HG03066 (cell line): ENCODE measurements at regions not wholly inside any gene's neighbourhood (a gene's known extent, or its start where the extent isn't known, plus 50 kb on each side); places are given as distances from the start of the nearest gene placed in this dataset.
"Not testable (repeated sequence)": the region's sequence is repeated elsewhere in the genome, so short reads cannot be mapped to it uniquely, and the experiment has no call there.

Experiments
- ATAC-seq: cut with Tn5 transposase; IDR thresholded peaks from one replicate; pipeline ENCODE4 v1.9.1; 2021; ENCODE audit warnings: low read depth; ENCODE audit not compliant: unreplicated experiment

DNA sequence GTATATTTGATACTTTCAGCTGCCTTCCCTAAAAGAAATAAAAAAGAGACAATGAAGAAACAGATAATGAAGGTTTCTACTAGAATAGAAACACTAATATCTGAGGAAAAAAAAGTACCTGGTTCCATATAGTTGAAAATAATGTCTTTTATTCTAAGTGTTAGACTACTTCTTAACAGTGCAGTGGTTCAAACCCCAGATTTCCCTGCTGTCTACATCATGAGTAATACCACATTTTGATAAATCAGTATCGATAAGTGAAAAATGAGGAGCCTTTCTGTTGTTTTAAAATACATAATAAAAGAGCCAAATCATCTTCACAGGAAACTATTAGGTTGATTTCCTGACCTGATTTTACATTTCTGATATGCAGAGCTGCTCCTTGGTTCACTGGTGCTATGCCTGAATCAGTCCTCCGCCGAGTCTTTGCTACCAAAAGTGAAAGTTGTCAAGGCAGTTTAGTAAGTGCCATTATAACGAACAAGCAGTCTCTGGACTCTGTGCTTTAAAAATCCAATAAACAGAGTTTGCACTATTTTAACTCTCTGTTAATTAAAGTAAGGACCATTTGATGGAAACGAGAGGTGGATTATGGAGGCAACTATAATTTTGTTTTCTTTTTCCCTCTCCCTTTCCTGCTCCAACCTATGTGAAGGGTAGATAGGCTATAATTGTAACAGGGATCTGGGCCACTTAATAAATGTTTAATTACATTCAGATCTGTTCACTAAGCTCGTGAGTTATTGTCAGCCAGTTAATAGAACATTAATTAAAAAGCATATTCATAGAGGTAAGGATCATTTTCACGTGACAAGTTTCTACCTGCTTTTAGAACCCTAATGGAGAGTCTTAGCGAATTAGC is 724.5 kb upstream of the RAG2 start:
- no peak for ATAC-seq

DNA sequence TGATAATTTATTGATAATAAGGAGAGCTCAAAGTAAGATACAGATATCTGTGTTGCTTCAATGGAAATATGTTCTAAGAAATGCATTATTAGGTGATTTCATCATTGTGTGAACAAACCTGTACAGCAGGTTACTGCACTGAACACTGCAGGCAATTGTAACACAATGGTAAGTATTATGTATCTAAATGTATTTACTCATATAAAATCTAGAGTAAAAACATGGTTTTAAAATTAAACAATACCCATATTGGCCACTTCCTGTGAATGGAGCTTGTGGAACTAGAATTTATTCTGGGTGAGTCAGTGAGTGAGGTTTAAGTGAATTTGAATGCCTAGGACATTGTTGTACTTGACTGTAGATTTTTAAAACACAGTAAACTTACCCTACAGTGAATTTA is 722.9 kb upstream of the RAG2 start:
- ATAC-seq: no peak

DNA sequence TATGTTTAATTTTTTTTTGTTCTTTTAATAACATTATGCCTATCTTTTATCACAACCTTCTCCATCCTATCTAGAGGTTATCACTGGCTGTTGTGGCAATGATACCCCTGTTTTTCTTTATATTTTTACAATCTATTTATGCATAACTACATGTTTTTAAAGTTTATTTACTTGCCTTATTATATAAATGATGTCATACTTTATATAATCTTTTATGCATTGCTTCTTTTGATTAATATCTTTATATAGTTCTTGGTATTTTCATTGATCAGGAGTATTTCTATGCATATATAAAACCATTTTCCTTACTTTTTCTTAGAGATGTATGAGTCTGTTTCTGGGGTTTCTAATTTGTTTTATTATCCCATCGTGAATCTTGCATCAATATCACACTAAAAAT is 719.8 kb upstream of the RAG2 start:
- ATAC-seq: no peak

DNA sequence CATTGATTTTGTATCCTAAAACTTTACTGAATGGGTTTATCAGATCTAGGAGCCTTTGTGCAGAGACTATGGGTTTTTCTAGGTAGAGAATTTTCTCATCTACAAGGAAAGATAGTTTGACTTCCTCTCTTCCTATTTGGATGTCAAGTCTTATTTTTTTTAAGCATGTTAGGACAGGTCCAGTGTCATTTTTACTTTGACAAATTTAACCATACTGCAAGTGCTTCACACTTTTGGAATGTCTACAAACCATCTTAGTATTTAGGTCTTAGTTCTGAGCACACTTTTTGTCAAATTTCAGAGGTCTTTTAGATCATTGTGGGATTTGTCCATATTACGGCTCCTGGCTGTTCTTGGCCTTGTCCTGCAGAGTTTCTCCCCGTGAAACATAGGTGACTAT is 715.2 kb upstream of the RAG2 start:
- no peak for ATAC-seq

DNA sequence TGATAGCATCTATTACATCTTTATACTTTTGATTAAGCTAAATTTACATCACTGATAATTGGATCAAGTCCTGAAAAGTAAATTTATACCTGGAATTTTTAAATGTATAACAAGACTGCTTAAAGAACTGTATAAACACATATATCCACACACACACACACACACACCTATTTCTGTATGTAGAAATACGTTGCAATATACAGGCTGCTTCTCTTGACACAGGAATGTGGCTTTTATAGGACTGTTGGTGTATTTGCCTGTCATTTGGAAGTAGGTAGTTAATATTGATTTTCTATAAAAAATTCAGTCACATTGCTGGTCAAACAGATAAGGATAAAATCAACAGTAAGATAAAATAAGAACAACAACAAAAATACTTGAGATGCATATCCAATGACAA is 708.5 kb upstream of the RAG2 start:
- ATAC-seq: no peak

DNA sequence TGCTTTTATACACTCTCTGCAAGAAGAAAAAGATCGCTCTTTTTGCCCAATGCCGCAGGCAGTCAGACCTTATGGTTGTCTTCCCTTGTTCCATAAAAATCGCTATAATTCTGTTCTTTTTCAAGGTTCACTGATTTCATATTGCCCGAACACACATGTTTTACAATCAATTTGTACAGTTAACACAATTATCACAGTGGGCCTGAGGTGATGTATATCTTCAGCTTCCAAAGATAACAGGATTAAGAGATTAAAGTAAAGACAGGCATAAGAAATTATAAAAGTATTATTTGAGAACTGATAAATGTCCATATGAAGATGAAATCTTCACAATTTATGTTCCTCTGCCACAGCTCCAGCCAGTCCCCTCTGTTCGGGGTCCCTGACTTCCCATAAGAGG is 703.4 kb upstream of the RAG2 start:
- not testable (repeated sequence) for ATAC-seq

DNA sequence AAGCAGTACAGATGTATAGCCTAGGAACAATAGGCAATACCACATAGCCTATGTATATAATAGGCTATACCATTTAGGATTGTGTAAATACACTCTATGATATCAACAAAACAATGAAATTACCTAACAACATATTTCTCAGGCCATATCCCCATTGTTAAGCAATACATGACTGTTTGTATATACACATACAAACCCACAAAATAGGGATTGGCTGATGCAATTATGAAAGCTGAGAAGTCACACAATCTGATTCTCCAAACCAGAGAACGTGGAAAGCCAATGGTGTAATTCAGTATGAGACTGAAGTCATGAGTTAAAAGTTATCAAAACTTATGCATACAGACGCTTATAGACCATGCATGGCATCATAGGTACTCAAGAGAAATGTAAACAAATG is 700.1 kb upstream of the RAG2 start:
- no peak for ATAC-seq

DNA sequence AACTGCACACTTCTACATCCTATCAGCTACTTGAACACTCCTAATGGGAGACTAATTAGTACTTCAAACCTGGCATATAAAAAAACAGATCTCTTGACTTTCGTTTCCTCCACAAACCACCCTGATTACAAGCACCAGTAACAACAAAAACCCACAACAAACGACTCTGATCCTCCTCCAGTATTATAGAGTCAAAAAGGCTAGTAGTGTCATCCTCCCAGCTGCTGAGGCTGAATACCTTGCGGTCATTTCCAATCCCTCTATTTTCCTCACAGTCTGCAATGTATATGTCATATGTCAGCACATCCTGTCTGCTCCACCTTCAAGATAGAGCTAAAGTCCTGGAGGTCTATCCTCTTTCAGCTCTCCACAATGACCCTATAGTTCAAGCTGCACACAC is 688.9 kb upstream of the RAG2 start:
- no peak for ATAC-seq

DNA sequence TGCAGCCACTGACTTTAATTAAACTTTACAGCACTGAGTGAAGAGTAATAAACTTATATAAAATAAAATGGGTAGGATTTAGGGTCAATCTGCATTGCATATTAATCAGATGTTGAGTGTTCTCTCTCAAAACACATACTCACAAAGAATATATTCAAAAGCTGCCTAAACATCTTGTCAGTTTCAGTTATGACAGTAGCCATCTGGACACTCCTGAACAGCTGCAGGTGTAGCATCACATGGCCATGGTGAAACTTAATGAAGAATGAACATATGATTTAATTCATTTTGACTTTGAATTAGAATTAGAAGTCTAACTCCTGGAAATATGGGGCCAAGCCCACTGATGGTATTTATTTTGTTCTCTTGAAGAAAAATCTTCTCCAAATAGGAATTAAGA is 684.3 kb upstream of the RAG2 start:
- ATAC-seq: no peak

DNA sequence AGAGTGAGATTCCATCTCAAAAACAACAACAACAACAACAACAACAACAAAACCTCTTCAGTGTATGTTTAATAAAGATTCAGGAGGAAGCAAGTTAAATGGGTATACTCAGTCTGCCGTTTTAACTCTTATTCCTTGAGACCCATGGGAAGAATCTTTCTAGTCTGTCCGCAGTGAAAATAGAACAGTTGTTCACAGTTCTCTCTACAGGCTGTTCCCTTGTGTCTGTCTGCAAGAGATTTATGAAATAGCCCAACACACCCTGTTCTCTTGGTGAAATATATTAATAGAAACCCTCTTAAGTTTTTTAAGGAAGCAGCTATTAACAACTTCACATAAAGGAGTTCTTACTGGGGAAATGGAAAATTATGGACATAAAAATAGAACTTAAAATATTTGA is 682.2 kb upstream of the RAG2 start:
- ATAC-seq: no peak

DNA sequence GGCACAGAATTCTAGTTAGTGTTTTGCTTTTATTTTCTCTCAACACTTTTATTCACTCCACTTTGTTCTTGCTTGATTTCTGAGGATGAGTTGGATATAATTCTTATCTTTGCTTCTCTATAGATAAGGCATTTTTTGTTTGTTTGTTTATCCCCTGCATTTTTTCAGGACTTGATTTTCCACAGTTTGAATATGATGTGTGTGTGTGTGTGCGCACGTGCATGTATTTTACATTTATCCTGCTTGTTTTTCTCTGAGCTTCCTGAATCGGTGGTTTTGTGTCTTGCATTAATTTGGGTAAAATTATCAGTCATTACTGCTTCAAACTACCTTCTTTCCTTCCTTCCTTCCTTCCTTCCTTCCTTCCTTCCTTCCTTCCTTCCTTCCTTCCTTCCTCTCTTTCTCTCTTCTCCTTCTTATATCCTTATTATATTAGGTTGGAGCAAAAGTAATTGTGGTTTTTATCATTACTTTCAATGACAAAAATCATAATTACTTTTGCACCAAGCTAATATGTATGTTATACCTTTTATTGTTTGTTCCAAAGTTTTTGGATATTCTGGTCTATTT is 679.9 kb upstream of the RAG2 start:
- ATAC-seq: no peak

DNA sequence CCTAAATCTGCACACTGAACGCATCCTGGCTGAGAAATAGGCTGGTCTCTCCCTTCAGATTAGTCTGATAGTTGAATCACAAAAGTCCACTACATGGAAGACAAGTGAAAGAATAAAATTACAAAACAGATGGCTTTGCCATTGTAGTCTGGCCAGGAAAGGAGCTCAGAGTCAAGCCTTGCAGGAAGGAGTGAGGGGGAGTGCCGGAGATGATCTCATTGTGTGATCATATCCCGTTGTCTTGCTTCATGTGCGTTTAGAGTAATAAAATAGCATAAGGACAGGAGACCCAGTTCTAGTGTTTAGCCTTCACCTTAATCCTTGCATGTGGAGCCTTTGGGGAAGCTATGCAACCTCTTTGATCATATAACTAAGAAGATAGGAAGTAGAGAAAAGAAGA is 666.7 kb upstream of the RAG2 start:
- no peak for ATAC-seq

DNA sequence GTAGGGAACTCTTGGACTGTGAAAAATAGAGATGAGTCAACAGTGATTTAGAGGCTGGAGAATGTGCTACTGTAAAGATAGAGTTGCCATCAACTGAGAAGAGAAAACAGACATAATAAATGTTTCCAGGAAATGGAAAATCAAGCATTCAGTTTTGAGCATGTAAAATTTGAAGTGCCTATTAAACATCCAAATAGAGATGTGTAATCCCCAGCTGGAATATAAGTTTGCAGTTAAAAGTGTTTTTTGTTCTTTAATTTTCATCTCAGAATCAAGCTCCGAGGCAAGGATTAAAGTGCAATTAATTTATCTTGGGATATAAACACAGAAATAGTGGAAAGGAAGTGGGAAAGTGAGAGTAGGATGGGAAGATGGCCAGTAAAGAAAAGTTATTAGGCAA is 666.0 kb upstream of the RAG2 start:
- ATAC-seq: no peak

DNA sequence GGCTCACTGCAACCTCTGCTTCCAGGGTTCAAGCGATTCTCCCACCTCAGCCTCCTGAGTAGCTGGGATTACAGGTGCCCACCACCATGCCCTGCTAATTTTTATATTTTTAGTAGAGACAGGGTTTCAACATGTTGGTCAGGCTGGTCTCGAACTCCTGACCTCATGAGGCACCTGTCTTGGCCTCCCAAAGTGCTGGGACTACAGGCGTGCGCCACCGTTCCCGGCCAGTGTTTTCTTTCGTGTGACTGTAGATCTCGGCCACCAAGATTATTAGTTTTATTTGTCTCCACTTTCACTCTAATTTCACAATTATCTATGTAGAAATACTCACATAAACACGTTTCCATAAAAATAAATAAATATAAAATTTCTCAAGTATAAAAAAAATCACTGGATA is 665.4 kb upstream of the RAG2 start:
- not testable (repeated sequence) for ATAC-seq

DNA sequence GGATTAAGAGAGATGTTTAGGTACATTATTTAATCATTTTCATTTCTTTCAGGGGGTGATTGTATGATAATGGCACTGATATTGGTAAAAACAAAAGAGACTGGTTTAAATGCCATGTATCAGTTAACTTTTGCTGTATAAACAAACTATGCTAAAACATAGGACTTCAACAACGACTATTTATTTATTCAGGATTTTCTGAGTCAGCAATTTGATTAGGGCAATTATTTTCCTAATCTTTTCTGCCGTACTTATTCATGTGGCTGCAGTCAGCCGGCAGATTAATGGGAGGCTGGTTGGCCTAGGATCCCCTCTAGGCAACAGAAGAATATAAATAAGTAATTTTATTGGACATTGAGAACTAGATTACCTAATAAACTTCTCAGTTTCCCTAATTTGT is 661.7 kb upstream of the RAG2 start:
- ATAC-seq: no peak

DNA sequence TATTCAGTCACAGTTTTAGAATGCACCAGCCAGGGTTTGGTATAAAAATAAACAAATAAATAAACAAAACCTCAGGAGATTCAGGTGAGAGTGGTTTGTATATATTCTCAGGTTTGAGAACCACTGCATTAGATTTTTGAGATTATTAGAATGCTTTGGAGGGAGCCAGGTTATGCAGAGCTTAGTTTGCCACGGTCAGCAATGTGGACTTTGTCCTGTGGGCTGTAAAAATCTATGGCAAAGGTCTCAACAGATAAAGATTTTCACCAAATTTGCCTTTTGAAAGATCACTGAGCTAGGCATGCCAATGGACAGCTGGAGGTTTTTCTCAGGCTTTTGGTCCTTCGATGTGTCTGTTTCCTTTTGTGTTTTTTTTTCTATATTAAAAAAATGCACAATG is 650.1 kb upstream of the RAG2 start:
- ATAC-seq: no peak

DNA sequence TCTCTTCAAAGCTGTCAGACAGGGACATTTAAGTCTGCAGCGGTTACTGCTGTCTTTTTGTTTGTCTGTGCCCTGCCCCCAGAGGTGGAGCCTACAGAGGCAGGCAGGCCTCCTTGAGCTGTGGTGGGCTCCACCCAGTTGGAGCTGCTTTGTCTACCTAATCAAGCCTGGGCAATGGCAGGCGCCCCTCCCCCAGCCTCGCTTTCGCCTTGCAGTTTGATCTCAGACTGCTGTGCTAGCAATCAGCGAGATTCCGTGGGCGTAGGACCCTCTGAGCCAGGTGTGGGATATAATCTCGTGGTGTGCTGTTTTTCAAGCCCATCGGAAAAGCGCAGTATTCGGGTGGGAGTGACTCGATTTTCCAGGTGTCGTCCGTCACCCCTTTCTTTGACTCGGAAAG is 648.1 kb upstream of the RAG2 start:
- ATAC-seq: not testable (repeated sequence)

DNA sequence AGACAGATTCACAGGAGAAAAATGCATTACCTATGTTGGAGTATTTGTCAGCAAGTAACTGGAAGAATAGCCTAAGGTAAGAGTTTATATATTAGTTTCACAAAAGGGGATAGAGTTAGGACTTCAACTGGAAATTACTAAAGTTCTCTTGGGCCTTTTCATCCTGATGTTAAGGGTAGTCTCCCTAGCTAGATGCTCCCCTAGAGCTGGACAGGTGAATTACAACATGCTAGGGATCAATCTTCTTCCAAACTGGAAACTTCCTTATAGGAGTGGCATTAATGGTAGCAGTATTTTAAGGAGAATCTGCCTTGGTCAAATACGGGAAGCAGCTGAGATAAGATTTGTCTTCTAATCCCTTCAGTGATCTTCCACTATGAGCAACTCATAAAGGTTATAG is 632.8 kb upstream of the RAG2 start:
- no peak for ATAC-seq

DNA sequence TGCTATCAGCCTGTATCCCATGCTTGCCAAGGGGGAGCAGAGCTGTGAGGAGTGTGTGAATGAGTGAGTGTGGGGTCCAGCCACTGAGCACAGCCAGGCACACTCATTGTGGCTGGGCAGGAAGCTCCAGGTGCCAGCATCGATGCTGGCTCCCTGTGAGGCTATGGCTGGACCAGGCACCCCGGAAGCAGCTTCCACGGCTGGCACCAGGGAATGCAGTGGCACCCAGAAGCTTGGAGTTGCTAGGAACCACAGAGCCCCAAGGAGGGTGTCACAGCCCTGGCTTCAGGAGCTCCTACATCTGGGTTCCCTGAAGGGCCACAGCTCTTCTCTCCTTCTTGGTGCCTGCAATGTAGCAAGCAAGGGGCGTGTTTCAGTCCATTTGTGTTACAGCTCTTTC is 625.9 kb upstream of the RAG2 start:
- no peak for ATAC-seq

DNA sequence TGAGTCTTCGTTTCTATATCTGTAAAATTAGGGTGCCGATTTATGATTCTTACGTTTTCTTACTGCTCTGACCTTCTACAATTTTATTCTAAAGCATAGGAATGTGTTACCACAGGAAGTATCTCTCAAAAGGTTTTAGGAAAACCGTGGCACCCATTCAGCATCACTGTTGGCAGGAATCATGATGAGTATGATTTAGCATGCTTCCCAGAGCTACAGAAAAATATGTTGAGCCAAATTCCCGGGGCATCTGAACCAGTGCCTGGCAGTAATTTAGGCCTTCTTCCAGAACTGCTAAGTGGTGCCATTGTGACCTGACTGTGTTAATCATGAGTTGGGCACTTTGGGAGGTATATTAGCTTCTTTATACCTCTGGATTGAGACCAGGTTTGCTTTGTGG is 605.0 kb upstream of the RAG2 start:
- ATAC-seq: no peak

DNA sequence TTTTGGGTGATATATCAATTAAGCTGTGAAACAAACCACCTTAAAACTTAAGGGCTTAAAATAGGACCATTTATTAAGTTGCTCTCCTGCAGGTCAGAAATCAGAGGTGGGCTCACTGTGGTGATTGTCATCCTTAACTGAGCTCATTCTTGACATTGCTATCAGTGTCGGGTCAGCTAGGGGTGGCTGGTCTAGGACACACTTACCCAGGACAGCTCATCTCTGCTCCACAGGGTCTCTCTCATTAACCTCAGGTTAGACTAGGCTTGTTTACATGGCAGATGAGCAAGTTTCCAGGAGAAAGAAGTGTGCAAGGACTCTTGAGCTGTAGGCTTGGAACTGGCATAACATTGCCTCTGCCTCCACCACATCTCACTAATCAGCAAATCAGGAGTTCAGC is 601.0 kb upstream of the RAG2 start:
- no peak for ATAC-seq

DNA sequence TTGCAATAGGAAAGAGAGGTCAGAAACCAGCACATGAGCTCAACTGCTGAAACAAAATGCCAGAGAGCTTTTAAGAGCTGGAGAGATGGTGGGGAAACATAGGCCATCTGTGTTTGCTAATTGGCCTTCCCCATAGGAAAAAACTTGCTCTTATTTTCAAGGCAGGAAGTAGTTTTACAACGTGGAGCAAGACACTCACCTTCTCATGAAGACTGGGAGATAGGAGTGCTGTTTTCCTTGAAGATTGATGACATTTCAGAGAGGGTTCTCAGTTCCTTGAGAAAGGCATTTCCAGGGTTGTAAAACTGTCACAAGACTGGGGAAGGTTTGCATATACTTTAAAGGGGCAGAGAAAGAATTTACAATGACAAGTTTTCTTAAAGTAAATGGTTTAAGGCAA is 586.3 kb upstream of the RAG2 start:
- ATAC-seq: no peak

DNA sequence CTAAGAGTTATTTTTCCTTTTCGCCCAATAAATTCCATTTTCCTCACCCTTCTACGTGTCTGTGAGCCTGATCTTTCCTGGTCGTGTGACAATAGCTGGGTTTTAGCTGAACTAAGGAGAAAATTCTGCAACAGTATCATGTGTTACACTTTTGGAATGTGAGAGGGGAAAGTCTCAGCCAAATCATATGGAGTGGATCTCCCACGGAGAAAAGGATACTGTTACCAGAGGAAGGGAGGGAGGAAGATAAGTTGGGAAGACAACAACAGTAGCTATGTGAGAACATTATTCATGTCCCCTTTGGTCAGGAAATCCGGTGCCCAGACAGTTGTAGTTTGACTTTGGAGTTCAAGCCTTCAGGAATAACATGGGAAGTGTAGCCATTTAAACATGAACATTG is 584.0 kb upstream of the RAG2 start:
- no peak for ATAC-seq
